HG03432 (cell line): ENCODE measurements at regions not wholly inside any gene's neighbourhood (a gene's known extent, or its start where the extent isn't known, plus 50 kb on each side); places are given as distances from the start of the nearest gene placed in this dataset.
"Not testable (repeated sequence)": the region's sequence is repeated elsewhere in the genome, so short reads cannot be mapped to it uniquely, and the experiment has no call there.

ENCODE experiments used
- ATAC-seq: cut with Tn5 transposase; IDR thresholded peaks from one replicate; pipeline ENCODE4 v1.9.1; 2021; ENCODE audit warnings: mild to moderate bottlenecking, moderate library complexity; ENCODE audit not compliant: unreplicated experiment

- no peak for ATAC-seq
Observed at GRCh38 chr4:186813377-186814068, 89.9 kb upstream of the FAT1 start.

DNA sequence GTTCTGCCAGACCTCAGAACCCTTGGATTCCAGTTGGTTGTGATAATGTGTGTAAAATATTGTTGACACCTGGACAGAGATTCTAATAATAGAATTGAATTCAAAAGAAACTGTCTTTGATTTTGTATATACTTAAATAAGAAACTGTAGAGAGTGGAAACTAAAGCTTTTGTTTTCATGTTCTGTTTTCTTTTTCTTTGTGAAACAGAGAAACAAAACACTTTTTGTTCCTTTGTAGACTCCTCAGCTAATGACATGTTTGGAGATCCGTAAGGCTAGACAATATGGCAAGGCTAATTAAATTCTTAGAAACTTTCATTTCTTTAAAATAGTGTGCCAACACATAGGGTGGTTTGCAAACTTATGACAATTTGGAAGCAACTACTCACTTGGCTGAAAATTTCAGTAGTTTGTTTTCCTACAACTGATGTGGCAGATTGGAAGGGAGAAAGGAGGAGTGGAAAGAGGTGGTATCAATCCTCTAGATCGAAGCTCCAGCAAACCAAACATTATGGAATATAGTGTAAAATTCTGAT is 90.9 kb upstream of the FAT1 start:
- ATAC-seq: no peak

GRCh38 chr4:186819342-186820086 is 95.9 kb upstream of the FAT1 start:
- ATAC-seq: no peak

GRCh38 chr4:186820391-186820891 is 96.8 kb upstream of the FAT1 start:
- no peak for ATAC-seq

- no peak for ATAC-seq
Observed at GRCh38 chr4:186823989-186824388, 100.3 kb upstream of the FAT1 start.

DNA sequence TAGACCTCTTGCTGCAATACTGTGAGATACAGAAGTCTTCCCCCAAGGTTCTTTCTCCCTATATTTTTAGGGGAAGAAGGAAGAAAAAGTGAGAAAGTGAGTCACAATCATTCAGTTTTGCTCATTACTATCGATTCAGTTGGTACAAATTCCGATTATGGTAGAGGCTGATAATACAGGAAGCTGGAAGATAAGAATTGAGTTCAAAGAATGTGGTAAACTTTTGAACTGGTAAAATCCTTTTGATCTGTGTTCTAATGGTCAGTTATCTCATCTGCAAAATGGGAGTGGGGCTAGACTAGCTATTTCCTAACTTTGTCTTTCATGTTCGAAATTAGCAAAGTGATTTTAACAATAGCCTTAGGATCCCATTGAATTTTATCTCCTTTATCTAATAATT is 101.4 kb upstream of the FAT1 start:
- no peak for ATAC-seq

DNA sequence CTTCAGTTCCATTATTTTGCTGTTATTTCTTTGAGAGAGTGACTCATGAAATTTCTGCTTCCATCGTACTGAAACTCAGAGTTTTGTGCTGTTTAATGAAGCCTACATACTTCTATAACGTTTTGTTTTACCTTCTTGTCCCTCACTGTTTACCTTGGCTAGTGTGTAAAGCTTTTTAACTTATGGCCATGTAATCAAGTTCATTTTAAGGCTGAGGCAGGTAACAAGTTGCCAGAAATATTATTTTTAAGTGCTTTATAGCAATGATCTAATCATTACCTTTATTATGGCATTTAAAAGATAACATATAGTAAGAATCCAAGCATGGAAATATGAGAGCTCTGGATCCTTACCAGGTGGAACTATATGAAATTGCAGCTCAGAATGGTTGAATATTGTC is 102.3 kb upstream of the FAT1 start:
- no peak for ATAC-seq

DNA sequence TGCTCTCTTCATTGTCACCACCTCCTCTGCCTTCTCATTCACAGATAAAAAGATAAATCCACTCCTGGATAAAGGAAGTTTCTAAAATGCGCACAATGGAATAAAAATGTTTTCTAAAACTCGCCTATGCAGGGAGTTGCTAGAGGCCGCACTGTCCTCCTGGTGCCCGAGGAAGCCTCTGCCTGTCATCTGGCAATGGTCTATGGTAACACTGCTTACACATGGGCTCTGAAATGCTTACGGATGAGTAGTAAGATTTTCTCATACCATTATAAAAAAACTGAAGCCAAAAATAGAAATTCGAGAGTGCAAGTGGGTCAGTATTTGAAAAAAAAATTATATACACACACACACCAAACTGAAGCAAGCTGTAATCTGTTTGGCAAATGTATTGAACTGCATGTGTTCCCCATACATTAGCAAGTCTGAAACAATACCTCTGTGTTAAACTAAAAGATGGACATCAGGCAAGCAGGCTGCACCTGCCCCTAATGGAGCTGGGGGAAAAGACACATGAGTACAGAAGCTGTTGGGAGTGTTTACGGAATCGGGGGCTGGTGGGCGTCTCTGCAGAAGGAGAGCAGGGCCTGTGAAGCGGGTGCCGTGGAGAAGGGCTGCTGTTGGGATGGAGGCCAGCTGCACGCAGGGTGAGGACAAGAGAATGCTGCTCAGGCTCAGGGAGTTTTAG is 103.3 kb upstream of the FAT1 start:
- ATAC-seq: no peak

- no peak for ATAC-seq
Observed at GRCh38 chr4:186827534-186827897, 103.9 kb upstream of the FAT1 start.

- ATAC-seq: no peak
Observed at GRCh38 chr4:186829097-186829496, 105.4 kb upstream of the FAT1 start.

DNA sequence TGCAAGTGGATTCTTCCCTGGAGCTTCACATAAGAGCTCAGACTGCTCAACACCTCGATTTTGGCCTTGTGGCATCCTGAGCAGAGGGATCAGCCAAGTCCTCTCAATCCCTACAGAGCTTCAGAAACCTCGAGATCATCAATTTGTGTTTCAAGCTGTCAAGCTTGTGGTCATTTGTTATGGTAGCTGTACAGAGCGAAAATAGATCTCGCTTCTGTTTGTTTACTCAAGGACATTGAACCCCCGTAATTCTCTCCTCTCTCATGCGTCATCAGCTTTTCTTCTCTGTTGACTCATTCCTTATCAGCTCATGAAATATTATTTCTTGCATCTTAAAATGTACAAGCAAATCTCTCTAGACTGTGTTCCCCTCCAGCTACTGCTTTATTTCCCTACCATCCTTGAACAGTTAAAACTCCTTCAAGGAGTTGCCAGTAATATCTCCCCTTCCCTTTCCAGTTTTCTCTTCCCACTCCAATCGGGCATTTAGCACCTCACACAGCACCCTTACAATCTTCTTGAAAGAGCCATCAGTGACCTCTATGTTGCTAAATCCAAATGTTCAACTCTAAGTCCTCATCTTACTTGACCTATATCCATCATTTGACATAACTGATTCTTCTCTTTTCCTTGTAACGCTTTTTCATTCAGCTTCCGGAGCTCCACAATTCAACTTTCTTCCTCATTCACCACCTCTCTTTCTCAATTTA is 106.2 kb upstream of the FAT1 start:
- no peak for ATAC-seq

DNA sequence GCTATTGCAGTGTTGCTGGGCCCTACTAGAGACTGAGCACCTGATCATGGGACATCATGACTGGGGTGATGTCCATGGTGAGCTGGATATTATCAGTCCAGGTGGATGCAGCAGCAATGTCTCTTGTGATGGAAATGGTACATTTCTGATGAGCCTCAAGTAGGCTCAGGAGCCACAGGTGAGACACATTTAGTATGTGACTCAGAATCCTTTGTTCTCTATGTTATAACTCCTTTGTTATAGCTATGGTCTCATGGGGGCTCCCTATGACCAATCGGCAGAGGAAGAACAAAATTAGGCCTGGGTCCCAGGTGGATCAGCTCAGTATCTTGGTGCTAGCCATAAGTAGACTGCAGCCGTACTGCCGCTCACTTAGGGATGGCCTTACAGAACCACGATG is 107.9 kb upstream of the FAT1 start:
- ATAC-seq: no peak

DNA sequence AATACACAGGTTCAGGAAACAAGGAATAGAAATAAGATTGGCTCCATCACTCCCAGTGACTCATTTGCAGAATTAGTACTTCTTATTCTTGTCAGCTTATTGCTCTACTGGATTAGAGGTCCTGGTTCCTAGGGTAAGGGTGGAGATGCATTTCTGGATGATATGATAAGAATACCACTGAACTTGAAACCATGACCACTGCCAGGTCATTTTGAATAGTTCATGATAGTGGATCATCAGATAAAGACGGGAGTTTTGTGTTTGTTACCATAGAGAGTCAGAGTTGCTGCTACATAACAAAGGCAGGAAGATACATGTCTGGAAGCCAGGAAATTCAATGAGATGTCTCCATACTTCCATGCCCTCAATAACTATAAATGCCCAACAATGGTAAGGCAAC is 109.2 kb upstream of the FAT1 start:
- no peak for ATAC-seq

- ATAC-seq: not testable (repeated sequence)
Observed at GRCh38 chr4:186837463-186837862, 113.8 kb upstream of the FAT1 start.

DNA sequence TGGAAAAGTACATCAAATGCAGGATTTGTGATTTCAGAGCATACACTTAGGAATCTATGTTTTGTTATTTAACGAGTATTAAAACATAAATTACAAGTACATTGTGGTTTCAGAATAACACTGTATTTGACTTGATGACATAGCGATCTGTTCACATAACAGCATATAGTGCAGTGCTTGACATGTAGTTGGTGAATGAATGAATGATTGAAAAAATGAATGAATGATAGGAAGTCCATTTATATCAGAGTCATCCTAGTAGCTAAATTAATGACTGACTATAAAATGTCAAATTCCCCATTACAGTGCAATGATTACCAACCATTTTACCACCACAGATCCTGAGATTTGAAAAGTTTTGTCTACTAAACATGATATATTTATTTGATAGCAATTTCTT is 114.6 kb upstream of the FAT1 start:
- ATAC-seq: no peak

- peak; percentile 91 for ATAC-seq
Observed at GRCh38 chr4:186839122-186840037, 115.7 kb upstream of the FAT1 start.

DNA sequence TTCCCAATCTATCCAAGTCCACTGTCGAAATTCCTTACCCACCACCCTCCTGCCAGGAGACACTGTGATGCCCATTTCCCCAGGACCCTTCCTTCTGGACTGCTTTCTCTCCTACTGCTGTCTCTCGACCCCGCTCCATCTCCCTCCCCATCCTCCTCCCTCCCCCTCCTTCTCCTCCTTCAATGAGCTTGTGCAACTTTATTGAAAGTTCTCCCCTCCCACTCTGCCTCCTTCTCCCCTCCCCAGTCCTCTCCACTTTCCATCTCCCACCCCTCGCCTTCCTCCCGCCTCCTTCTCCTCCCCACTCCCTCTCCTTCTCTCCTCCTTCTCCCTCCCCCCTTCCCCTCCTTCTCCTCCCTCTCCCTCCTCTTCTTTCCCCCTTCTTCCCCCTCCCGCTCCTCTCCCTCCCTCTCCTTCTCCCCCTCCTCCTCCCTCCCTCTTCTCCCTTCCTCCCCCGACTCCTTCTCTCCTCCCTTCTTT is 116.6 kb upstream of the FAT1 start:
- no peak for ATAC-seq

- ATAC-seq: no peak
Observed at GRCh38 chr4:186840771-186841301, 117.2 kb upstream of the FAT1 start.

DNA sequence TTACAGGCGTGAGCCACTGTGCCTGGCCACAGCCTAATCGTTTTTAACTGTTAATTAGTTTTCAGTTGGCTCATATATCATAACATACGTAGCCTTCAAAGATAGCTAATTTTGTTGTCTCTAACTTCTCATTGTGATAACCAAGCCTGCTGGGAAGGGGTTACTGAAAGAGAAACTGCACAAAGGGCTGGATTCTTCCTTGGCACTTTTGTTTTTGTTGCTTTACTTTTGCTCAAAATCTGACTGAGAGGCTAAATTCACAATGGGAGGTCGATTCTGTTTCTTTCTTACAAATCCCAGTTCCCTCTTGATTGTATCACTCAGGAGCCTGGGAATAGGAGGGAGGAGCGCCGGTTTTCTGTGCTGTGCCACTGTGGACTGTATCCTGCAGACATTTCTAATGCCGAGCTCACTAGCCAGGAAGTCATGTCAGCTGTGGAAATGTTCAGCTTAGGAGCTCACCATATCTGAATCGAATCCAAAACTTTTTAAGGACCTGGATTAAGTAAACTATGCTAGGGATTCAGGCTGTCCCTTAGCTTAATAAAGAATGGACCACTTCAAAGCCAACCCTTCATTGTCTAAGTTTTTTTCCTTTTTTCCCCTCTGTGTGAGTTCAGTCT is 120.5 kb upstream of the FAT1 start:
- ATAC-seq: no peak
